CD14-positive monocyte (primary cell): ENCODE measurements at regions not wholly inside any gene's neighbourhood (a gene's known extent, or its start where the extent isn't known, plus 50 kb on each side); places are given as distances from the start of the nearest gene placed in this dataset.

Experiments
- DNase-seq, 3 donors: peaks; one replicate each; pipeline ENCODE4 v3.0.0-alpha.2; 2011 to 2022
- H2AFZ ChIP-seq: 2 replicates; pipeline ENCODE4 v1.6.0; 2012; ENCODE audit warnings: mild to moderate bottlenecking, low read depth, low read length, inconsistent platforms; ENCODE audit not compliant: insufficient read depth, poor library complexity, severe bottlenecking
- H3K27ac ChIP-seq, 2 donors: 1 replicate in 1 of 2; 2 replicates in 1 of 2; pipeline ENCODE4 v1.5.1; 2012 to 2013; ENCODE audit warnings: low read length in 2 of 2, control low read depth in 1 of 2, inconsistent platforms in 1 of 2, low read depth in 1 of 2, mild to moderate bottlenecking in 1 of 2
- H3K27me3 ChIP-seq, 2 donors: one replicate each; pipeline versions ENCODE4 v1.6.0 to v1.6.1; 2011 to 2013; ENCODE audit warnings: low read length in 2 of 2; ENCODE audit not compliant: control insufficient read depth in 2 of 2, insufficient read depth in 2 of 2
- H3K36me3 ChIP-seq, 2 donors: replicated peaks in 1 of 2; 1 replicate in 1 of 2; 2 replicates in 1 of 2; pipeline versions ENCODE4 v1.5.1 to v1.6.1; 2012 to 2013; ENCODE audit warnings: low read length in 2 of 2, control low read depth in 1 of 2, inconsistent platforms in 1 of 2, mild to moderate bottlenecking in 1 of 2; ENCODE audit not compliant: insufficient read depth in 2 of 2, control insufficient read depth in 1 of 2
- H3K4me1 ChIP-seq, 2 donors: 1 replicate in 1 of 2; 2 replicates in 1 of 2; pipeline versions ENCODE4 v1.5.1 to v1.6.1; 2012 to 2013; ENCODE audit warnings: low read length in 2 of 2, control low read depth in 1 of 2, inconsistent platforms in 1 of 2, mild to moderate bottlenecking in 1 of 2, moderate library complexity in 1 of 2; ENCODE audit not compliant: insufficient read depth in 2 of 2, control insufficient read depth in 1 of 2
- H3K4me2 ChIP-seq: replicated peaks from 2 replicates; pipeline ENCODE3; 2012; ENCODE audit warnings: low read length, moderate library complexity, mild to moderate bottlenecking; ENCODE audit not compliant: poor library complexity, severe bottlenecking; ENCODE audit errors: extremely low read depth
- H3K4me3 ChIP-seq, 3 experiments: fragments of 200-600 bp in 1 of 3; sonication (generic) in 1 of 3; replicated peaks in 1 of 3; 1 replicate in 2 of 3; 2 replicates in 1 of 3; pipeline ENCODE4 v1.5.1; 2011 to 2013; ENCODE audit warnings: low read length in 3 of 3, mild to moderate bottlenecking in 3 of 3, control low read depth in 2 of 3, low read depth in 2 of 3, inconsistent platforms in 1 of 3, moderate library complexity in 1 of 3
- H3K79me2 ChIP-seq: 2 replicates; pipeline ENCODE4 v1.6.0; 2012; ENCODE audit warnings: mild to moderate bottlenecking, control low read depth, inconsistent platforms, low read length, moderate library complexity; ENCODE audit not compliant: insufficient read depth
- H3K9ac ChIP-seq: 2 replicates; pipeline ENCODE4 v1.6.0; 2017; ENCODE audit warnings: low read length, mild to moderate bottlenecking; ENCODE audit not compliant: insufficient read depth, poor library complexity, severe bottlenecking
- H3K9me3 ChIP-seq, 2 donors: replicated peaks in 1 of 2; 1 replicate in 1 of 2; 2 replicates in 1 of 2; pipeline versions ENCODE4 v1.5.1 to v1.6.1; 2012 to 2013; ENCODE audit warnings: low read length in 2 of 2, control low read depth in 1 of 2; ENCODE audit not compliant: control insufficient read depth in 1 of 2, insufficient read depth in 1 of 2
- H4K20me1 ChIP-seq: 2 replicates; pipeline ENCODE4 v1.6.0; 2012; ENCODE audit warnings: mild to moderate bottlenecking, low read length, control low read depth, moderate library complexity; ENCODE audit not compliant: insufficient read depth
- H3K27ac Mint-ChIP-seq, 7 donors: one replicate each; pipeline ENCODE4 v1.8.0; 2020; ENCODE audit warnings: mild to moderate bottlenecking in 7 of 7, mixed read lengths in 7 of 7, moderate library complexity in 6 of 7, inconsistent platforms in 2 of 7
- H3K27me3 Mint-ChIP-seq, 3 donors: one replicate each; pipeline ENCODE4 v1.8.0; 2021 to 2022; ENCODE audit warnings: low read depth in 3 of 3, mild to moderate bottlenecking in 3 of 3, mixed read lengths in 3 of 3, moderate library complexity in 3 of 3, inconsistent platforms in 1 of 3
- H3K36me3 Mint-ChIP-seq, 2 donors: one replicate each; pipeline ENCODE4 v1.8.0; 2020; ENCODE audit warnings: mixed read lengths in 2 of 2, inconsistent platforms in 1 of 2, mild to moderate bottlenecking in 1 of 2
- H3K4me1 Mint-ChIP-seq: one replicate; pipeline ENCODE4 v1.8.0; 2020; ENCODE audit warnings: mild to moderate bottlenecking, mixed read lengths
- H3K4me3 Mint-ChIP-seq, 2 donors: one replicate each; pipeline ENCODE4 v1.8.0; 2020; ENCODE audit warnings: mild to moderate bottlenecking in 2 of 2, mixed read lengths in 2 of 2, moderate library complexity in 1 of 2
- H3K9me3 Mint-ChIP-seq, 7 donors: one replicate each; pipeline ENCODE4 v1.8.0; 2020 to 2022; ENCODE audit warnings: mixed read lengths in 7 of 7, mild to moderate bottlenecking in 6 of 7, moderate library complexity in 6 of 7, inconsistent platforms in 2 of 7
- CTCF ChIP-seq: fragments of 200-600 bp; IDR thresholded peaks from one replicate; pipeline ENCODE4 v1.8.0; 2022; ENCODE audit warnings: antibody characterized with exemption, mild to moderate bottlenecking
- WGBS: methylation state at CpG from one replicate; pipeline ENCODE4 v1.1.5; 2013; ENCODE audit warnings: missing lambda C conversion rate; ENCODE audit not compliant: insufficient coverage; 5-methylcytosine and 5-hydroxymethylcytosine counted together
- intact Hi-C, 2 donors: fragments of 100-400 bp; cut with micrococcal nuclease; formaldehyde crosslinking; loops; one replicate each; pipeline versions ENCODE4 v1.15.0 to v1.15.1; 2023

GRCh38 chr20:43318755-43319297 lies 129.1 kb upstream of the PTPRT start:
- WGBS = 75% methylated on average over 2 of the region's 5 CpGs
- H3K9ac ChIP-seq = no peak overlapping the region
- H3K79me2 ChIP-seq = no peaks in the 10 kb centered on the region
- H3K4me3 ChIP-seq = no peak overlapping the region
- Mint-ChIP-seq H3K36me3 (no peaks in the 10 kb centered on the region), H3K27ac (no peak overlapping the region), H3K4me3 (no peak overlapping the region), H3K9me3 (peaks cover 0 to 8% (median 0%) of the 10 kb centered on the region in 7 donors), H3K27me3 (peaks cover 0 to 11% (median 5%) of the 10 kb centered on the region in 3 donors), H3K4me1 (no peaks in the 10 kb centered on the region)
- H4K20me1 ChIP-seq = no peaks in the 10 kb centered on the region
- DNase-seq = no peak
- no peaks in the 10 kb centered on the region for H3K4me1 ChIP-seq
- no peaks in the 10 kb centered on the region for H3K9me3 ChIP-seq
- intact Hi-C loops = no loop called here
- no peaks in the 10 kb centered on the region for H3K36me3 ChIP-seq
- H3K27me3 ChIP-seq = no peaks in the 10 kb centered on the region
- H2AFZ ChIP-seq = no peak overlapping the region
- TF ChIP-seq CTCF = no peak
- H3K4me2 ChIP-seq = no peak overlapping the region
- H3K27ac ChIP-seq = no peak overlapping the region

GRCh38 chr20:43316271-43316670 lies 126.6 kb upstream of the PTPRT start:
- no peaks in the 10 kb centered on the region for H4K20me1 ChIP-seq
- no peak overlapping the region for H3K4me2 ChIP-seq
- peaks cover 0 to 13% (median 8%) of the 10 kb centered on the region in 3 donors for H3K27me3 Mint-ChIP-seq
- H3K4me3 Mint-ChIP-seq = no peak overlapping the region
- H3K27ac ChIP-seq = no peak overlapping the region
- no peak for DNase-seq
- no peaks in the 10 kb centered on the region for H3K79me2 ChIP-seq
- H3K9ac ChIP-seq = no peak overlapping the region
- H3K4me1 Mint-ChIP-seq = no peaks in the 10 kb centered on the region
- H2AFZ ChIP-seq = no peak overlapping the region
- H3K9me3 Mint-ChIP-seq = peaks cover 0 to 5% (median 0%) of the 10 kb centered on the region in 7 donors
- no peak for TF ChIP-seq CTCF
- H3K4me3 ChIP-seq = no peak overlapping the region
- H3K36me3 ChIP-seq = no peaks in the 10 kb centered on the region
- intact Hi-C loops = no loop called here
- no peaks in the 10 kb centered on the region for H3K27me3 ChIP-seq
- H3K36me3 Mint-ChIP-seq = no peaks in the 10 kb centered on the region
- H3K27ac Mint-ChIP-seq = no peak overlapping the region
- H3K9me3 ChIP-seq = no peaks in the 10 kb centered on the region
- WGBS = no CpG with 5 or more reads among the region's 3 CpGs
- H3K4me1 ChIP-seq = no peaks in the 10 kb centered on the region
